H1 (cell line): ENCODE measurements at regions not wholly inside any gene's neighbourhood (a gene's known extent, or its start where the extent isn't known, plus 50 kb on each side); places are given as distances from the start of the nearest gene placed in this dataset.
A peak's percentile ranks its signal among the peaks of the same experiment; 100 is the strongest.

Experiments used
- CTCF ChIA-PET: fragments of 300-600 bp; sonication (Branson Sonifier 250); formaldehyde crosslinking; loops from one replicate; lab custom pipeline; 2021; ENCODE audit not compliant: partially characterized antibody; lab: Charles Lee
- POLR2A ChIA-PET: fragments of 300-600 bp; sonication (Branson Sonifier 250); formaldehyde crosslinking; loops from one replicate; lab custom pipeline; 2021; ENCODE audit warnings: inconsistent platforms; ENCODE audit not compliant: partially characterized antibody; lab: Charles Lee
- DNase-seq, 2 experiments: peaks; one replicate each; pipeline versions ENCODE4 v3.0.0 to v3.0.0-alpha.2; 2010 to 2022; ENCODE audit warnings: low spot score in 2 of 2, low read depth in 1 of 2, mixed read lengths in 1 of 2
- FAIRE-seq: peaks from 2 replicates; lab custom pipeline; 2011; peaks lifted over from hg19 to GRCh38; lab: Jason Lieb, UNC
- H2AFZ ChIP-seq: 2 replicates; pipeline ENCODE4 v1.8.1; 2012; ENCODE audit warnings: low read length, inconsistent platforms
- H2AK5ac ChIP-seq: 2 replicates; pipeline ENCODE4 v1.6.1; 2013; ENCODE audit warnings: low read depth, low read length
- H2BK120ac ChIP-seq: replicated peaks from 2 replicates; pipeline ENCODE3; 2013; ENCODE audit warnings: low read depth, low read length, inconsistent platforms
- H2BK12ac ChIP-seq: 2 replicates; pipeline ENCODE4 v1.6.1; 2013; ENCODE audit warnings: low read depth, low read length
- H2BK15ac ChIP-seq: 2 replicates; pipeline ENCODE4 v1.6.1; 2013; ENCODE audit warnings: low read length
- H2BK20ac ChIP-seq: 2 replicates; pipeline ENCODE4 v1.6.1; 2013; ENCODE audit warnings: low read length
- H2BK5ac ChIP-seq: 2 replicates; pipeline ENCODE4 v1.6.1; 2013; ENCODE audit warnings: low read depth, low read length
- H3K14ac ChIP-seq: 2 replicates; pipeline ENCODE4 v1.6.1; 2013; ENCODE audit warnings: inconsistent platforms; ENCODE audit not compliant: insufficient read length
- H3K18ac ChIP-seq: 2 replicates; pipeline ENCODE4 v1.6.1; 2013; ENCODE audit warnings: low read length; ENCODE audit errors: extremely low read depth
- H3K23ac ChIP-seq: 2 replicates; pipeline ENCODE4 v1.6.1; 2013; ENCODE audit warnings: inconsistent platforms; ENCODE audit not compliant: insufficient read length
- H3K23me2 ChIP-seq: 2 replicates; pipeline ENCODE4 v1.6.1; 2013; ENCODE audit warnings: low read depth, low read length
- H3K27ac ChIP-seq: 2 replicates; pipeline ENCODE4 v1.6.1; 2011; ENCODE audit warnings: low read depth, low read length, inconsistent platforms
- H3K27me3 ChIP-seq, 4 experiments: replicated peaks in 1 of 4; 1 replicate in 1 of 4; 2 replicates in 3 of 4; pipeline versions ENCODE4 v1.6.1 to v1.8.1; 2011 to 2013; ENCODE audit warnings: low read length in 3 of 4, mild to moderate bottlenecking in 3 of 4, inconsistent platforms in 2 of 4, mixed read lengths in 2 of 4, moderate library complexity in 1 of 4; ENCODE audit not compliant: control insufficient read depth in 3 of 4, insufficient read depth in 3 of 4; ENCODE audit errors: extremely low read depth in 1 of 4
- H3K36me3 ChIP-seq, 4 experiments: 2 replicates each; pipeline versions ENCODE4 v1.6.1 to v1.8.1; 2011 to 2013; ENCODE audit warnings: mild to moderate bottlenecking in 4 of 4, low read length in 3 of 4, moderate library complexity in 2 of 4, control low read depth in 1 of 4, inconsistent platforms in 1 of 4; ENCODE audit not compliant: insufficient read depth in 4 of 4, control insufficient read depth in 2 of 4
- H3K4ac ChIP-seq: replicated peaks from 2 replicates; pipeline ENCODE3; 2013; ENCODE audit warnings: low read length, low read depth, mixed read lengths, inconsistent platforms; ENCODE audit not compliant: insufficient read length
- H3K4me1 ChIP-seq, 4 experiments: replicated peaks in 1 of 4; 1 replicate in 1 of 4; 2 replicates in 3 of 4; pipeline versions ENCODE4 v1.6.1 to v1.8.1; 2011 to 2013; ENCODE audit warnings: low read length in 3 of 4, inconsistent platforms in 2 of 4, mixed read lengths in 1 of 4; ENCODE audit not compliant: insufficient read depth in 4 of 4, control insufficient read depth in 3 of 4
- H3K4me2 ChIP-seq, 2 experiments: 2 replicates each; pipeline versions ENCODE4 v1.6.1 to v1.8.1; 2011 to 2013; ENCODE audit warnings: low read depth in 2 of 2, low read length in 2 of 2, control low read depth in 1 of 2, inconsistent platforms in 1 of 2, mild to moderate bottlenecking in 1 of 2; ENCODE audit not compliant: insufficient read depth in 1 of 2
- H3K4me3 ChIP-seq, 4 experiments: fragments of 200-600, 300-600 bp in 1 of 4; sonication (generic), shearing (Covaris generic), sonication (Bioruptor Twin) in 1 of 4; 2 replicates each; pipeline versions ENCODE4 v1.5.1 to v1.8.1; 2011 to 2016; ENCODE audit warnings: low read length in 4 of 4, low read depth in 3 of 4, control low read depth in 2 of 4, inconsistent platforms in 2 of 4, mild to moderate bottlenecking in 2 of 4, mixed read lengths in 1 of 4, moderate library complexity in 1 of 4; ENCODE audit not compliant: insufficient read depth in 2 of 4; ENCODE audit errors: extremely low read depth in 1 of 4
- H3K56ac ChIP-seq: replicated peaks from 2 replicates; pipeline ENCODE3; 2013; ENCODE audit warnings: low read depth, mild to moderate bottlenecking, mixed read lengths, low read length, inconsistent platforms; ENCODE audit not compliant: insufficient read length
- H3K79me1 ChIP-seq: 2 replicates; pipeline ENCODE4 v1.6.1; 2013; ENCODE audit warnings: low read depth, low read length, control low read depth
- H3K79me2 ChIP-seq, 2 experiments: 2 replicates each; pipeline versions ENCODE4 v1.6.1 to v1.8.1; 2012 to 2013; ENCODE audit warnings: low read length in 2 of 2, mild to moderate bottlenecking in 2 of 2, inconsistent platforms in 1 of 2; ENCODE audit not compliant: insufficient read depth in 2 of 2, control insufficient read depth in 1 of 2
- H3K9ac ChIP-seq, 4 experiments: replicated peaks in 1 of 4; 1 replicate in 1 of 4; 2 replicates in 3 of 4; pipeline versions ENCODE4 v1.6.1 to v1.8.1; 2011 to 2013; ENCODE audit warnings: low read depth in 3 of 4, low read length in 3 of 4, control low read depth in 2 of 4, mild to moderate bottlenecking in 2 of 4, moderate library complexity in 2 of 4, inconsistent platforms in 1 of 4; ENCODE audit errors: extremely low read depth in 1 of 4
- H3K9me3 ChIP-seq, 2 experiments: 2 replicates each; pipeline versions ENCODE4 v1.6.1 to v1.8.1; 2012 to 2013; ENCODE audit warnings: mild to moderate bottlenecking in 2 of 2, moderate library complexity in 2 of 2, control low read depth in 1 of 2, inconsistent platforms in 1 of 2, low read depth in 1 of 2, low read length in 1 of 2, mixed read lengths in 1 of 2; ENCODE audit not compliant: insufficient read depth in 2 of 2
- H4K20me1 ChIP-seq, 2 experiments: replicated peaks in 1 of 2; 2 replicates each; pipeline versions ENCODE3 to v1.8.1; 2011 to 2013; ENCODE audit warnings: inconsistent platforms in 2 of 2, low read length in 2 of 2, mild to moderate bottlenecking in 1 of 2; ENCODE audit not compliant: insufficient read depth in 2 of 2, control insufficient read depth in 1 of 2
- H4K5ac ChIP-seq: 2 replicates; pipeline ENCODE4 v1.6.1; 2013; ENCODE audit warnings: low read length, low read depth, mixed read lengths, inconsistent platforms; ENCODE audit not compliant: insufficient read length
- H4K8ac ChIP-seq: 2 replicates; pipeline ENCODE4 v1.8.0; 2013; ENCODE audit warnings: mild to moderate bottlenecking, moderate library complexity, low read length, inconsistent platforms; ENCODE audit not compliant: insufficient read depth; ENCODE audit errors: extremely low read depth
- H4K91ac ChIP-seq: replicated peaks from 2 replicates; pipeline ENCODE3; 2013; ENCODE audit warnings: low read length, mixed read lengths, inconsistent platforms; ENCODE audit not compliant: insufficient read length
- HDAC2 ChIP-seq, 2 experiments: fragments of 300-600 bp in 1 of 2; sonication (generic) in 1 of 2; IDR thresholded peaks; 2 replicates each; pipeline ENCODE4 v1.6.1; 2011 to 2012; ENCODE audit warnings: low read depth in 2 of 2, low read length in 2 of 2, mild to moderate bottlenecking in 2 of 2, moderate library complexity in 2 of 2, borderline replicate concordance in 1 of 2, inconsistent platforms in 1 of 2
- MAFK ChIP-seq: IDR thresholded peaks from 2 replicates; pipeline ENCODE4 v1.6.1; 2012; ENCODE audit warnings: low read depth, mild to moderate bottlenecking, improper control_type of control experiment, low read length
- WGBS, 2 experiments: shearing (Covaris generic) in 1 of 2; methylation state at CpG; one replicate each; pipeline versions ENCODE4 v1.1.6 to v1.1.7; 2013 to 2015; ENCODE audit warnings: low lambda C conversion rate in 2 of 2, mixed read lengths in 2 of 2, inconsistent platforms in 1 of 2, low coverage in 1 of 2, missing lambda C conversion rate in 1 of 2; ENCODE audit not compliant: insufficient replicate concordance in 2 of 2, insufficient coverage in 1 of 2, insufficient read length in 1 of 2; ENCODE audit errors: extremely low coverage in 1 of 2, missing lambda C conversion rate in 1 of 2; 5-methylcytosine and 5-hydroxymethylcytosine counted together

DNA sequence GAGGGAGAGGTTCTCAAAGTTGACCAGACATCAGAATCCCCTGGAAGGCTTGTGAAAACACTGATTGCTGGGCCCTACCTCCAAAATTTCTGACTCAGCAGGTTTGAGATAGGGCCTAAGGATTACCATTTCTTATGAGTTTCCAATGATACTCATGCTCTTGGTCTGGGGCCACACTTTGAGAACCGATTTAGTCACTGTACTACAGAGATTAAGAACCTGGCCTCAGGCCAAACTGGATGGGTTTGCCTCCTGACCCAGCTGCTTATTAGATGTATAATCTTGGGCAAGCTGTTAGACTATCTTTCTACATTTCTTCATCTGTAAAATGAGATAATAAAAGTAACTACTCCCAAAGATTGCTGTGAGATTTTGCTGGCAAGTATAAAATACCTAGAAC, 77.1 kb upstream of the SCIN start:
- H2AFZ ChIP-seq: no peak overlapping the region
- DNase-seq: no peak

More for the DNA sequence above, 77.1 kb upstream of the SCIN start:
- H3K56ac ChIP-seq: no peak overlapping the region
- H3K18ac ChIP-seq: no peak overlapping the region
- H3K27ac ChIP-seq: no peak overlapping the region
- H2BK15ac ChIP-seq: no peak overlapping the region
- WGBS, 2 experiments: 76% methylated on average over 1 of the region's 1 CpG; no CpG with 5 or more reads in 1 of the 2 experiments
- CTCF ChIA-PET: interaction anchor here (0.8 to 3.0 kb wide), 9 partner anchors 11 to 744 kb away, joined by 3 to 15 read pairs (median 3); a partner anchor contains a TSS
- no peak overlapping the region for H2AK5ac ChIP-seq
- H4K91ac ChIP-seq: no peak overlapping the region
- TF ChIP-seq MAFK: 0 out of 2 replicates have a peak, but pooled peaks have one; percentile 24
- no peak for TF ChIP-seq HDAC2 (IDR thresholded peaks at IDR 0.05; ENCODE audit: borderline replicate concordance in 1 of 2, low read depth in 2 of 2, low read length in 2 of 2)
- TF ChIP-seq, all 59 proteins: peak for 1
- H2BK20ac ChIP-seq: no peak overlapping the region
- no peak overlapping the region for H3K4ac ChIP-seq
- H3K9ac ChIP-seq: no peak overlapping the region
- H4K5ac ChIP-seq: no peak overlapping the region
- no peaks in the 10 kb centered on the region for H4K20me1 ChIP-seq
- no peak for FAIRE-seq
- H3K4me2 ChIP-seq: no peak overlapping the region
- no peak overlapping the region for H3K23ac ChIP-seq
- H2BK5ac ChIP-seq: no peak overlapping the region
- H3K36me3 ChIP-seq: no peaks in the 10 kb centered on the region
- POLR2A ChIA-PET: no interaction called here
- no peak overlapping the region for H3K14ac ChIP-seq
- no peaks in the 10 kb centered on the region; a peak in 1 of 4 replicates for H3K9me3 ChIP-seq
- H2BK12ac ChIP-seq: no peak overlapping the region
- no peak overlapping the region for H3K4me3 ChIP-seq
- no peaks in the 10 kb centered on the region for H3K23me2 ChIP-seq
- peaks cover 0 to 4% (median 0%) of the 10 kb centered on the region in 4 experiments; a peak in 1 of 7 replicates for H3K4me1 ChIP-seq
- H3K79me2 ChIP-seq: no peaks in the 10 kb centered on the region
- H3K79me1 ChIP-seq: no peaks in the 10 kb centered on the region
- no peak overlapping the region for H2BK120ac ChIP-seq
- no peak overlapping the region for H4K8ac ChIP-seq
- no peaks in the 10 kb centered on the region for H3K27me3 ChIP-seq
